Thymus (tissue), 11 donors: ENCODE measurements at regions not wholly inside any gene's neighbourhood (a gene's known extent, or its start where the extent isn't known, plus 50 kb on each side); places are given as distances from the start of the nearest gene placed in this dataset.
"Not testable (repeated sequence)": the region's sequence is repeated elsewhere in the genome, so short reads cannot be mapped to it uniquely, and the experiment has no call there.

ENCODE experiments used
- DNase-seq, 9 donors: peaks; one replicate each; pipeline ENCODE4 v3.0.0-alpha.2; 2013; ENCODE audit warnings: low spot score in 9 of 9, low read depth in 6 of 9, missing footprints in 1 of 9
- H3K27ac ChIP-seq, 2 donors: one replicate each; pipeline ENCODE4 v1.5.1; 2013; ENCODE audit warnings: control low read depth in 1 of 2, low read depth in 1 of 2, low read length in 1 of 2, mild to moderate bottlenecking in 1 of 2, moderate library complexity in 1 of 2
- H3K27me3 ChIP-seq, 2 donors: one replicate each; pipeline ENCODE4 v1.5.1; 2013; ENCODE audit warnings: low read length in 1 of 2; ENCODE audit not compliant: control insufficient read depth in 2 of 2, insufficient read depth in 1 of 2
- H3K36me3 ChIP-seq, 2 donors: one replicate each; pipeline ENCODE4 v1.5.1; 2013; ENCODE audit warnings: low read length in 1 of 2, mild to moderate bottlenecking in 1 of 2, moderate library complexity in 1 of 2; ENCODE audit not compliant: control insufficient read depth in 2 of 2, insufficient read depth in 2 of 2
- H3K4me1 ChIP-seq, 2 donors: one replicate each; pipeline ENCODE4 v1.5.1; 2013; ENCODE audit warnings: low read length in 2 of 2; ENCODE audit not compliant: control insufficient read depth in 2 of 2, insufficient read depth in 2 of 2
- H3K4me3 ChIP-seq, 2 donors: one replicate each; pipeline ENCODE4 v1.5.1; 2013; ENCODE audit warnings: low read length in 2 of 2, control low read depth in 1 of 2, mild to moderate bottlenecking in 1 of 2
- H3K9me3 ChIP-seq, 2 donors: one replicate each; pipeline ENCODE4 v1.5.1; 2013; ENCODE audit warnings: low read length in 1 of 2, mild to moderate bottlenecking in 1 of 2; ENCODE audit not compliant: control insufficient read depth in 2 of 2, insufficient read depth in 1 of 2
- WGBS: extraction: QIAGEN DNeasy Blood & Tissue Kit; methylation state at CpG from one replicate; pipeline ENCODE4 v1.1.7; 2013; 5-methylcytosine and 5-hydroxymethylcytosine counted together
- donor health status: healthy.

- no peak for DNase-seq
- Histone ChIP-seq H3K9me3 (no peaks in the 10 kb centered on the region), H3K4me3 (no peak overlapping the region), H3K27ac (no peak overlapping the region), H3K36me3 (no peaks in the 10 kb centered on the region), H3K27me3 (no peaks in the 10 kb centered on the region), H3K4me1 (no peaks in the 10 kb centered on the region)
- 76% methylated on average over 3 of the region's 3 CpGs for WGBS
Measured at GRCh38 chr4:155473420-155474095, 96.8 kb upstream of the MAP9 start.

DNA sequence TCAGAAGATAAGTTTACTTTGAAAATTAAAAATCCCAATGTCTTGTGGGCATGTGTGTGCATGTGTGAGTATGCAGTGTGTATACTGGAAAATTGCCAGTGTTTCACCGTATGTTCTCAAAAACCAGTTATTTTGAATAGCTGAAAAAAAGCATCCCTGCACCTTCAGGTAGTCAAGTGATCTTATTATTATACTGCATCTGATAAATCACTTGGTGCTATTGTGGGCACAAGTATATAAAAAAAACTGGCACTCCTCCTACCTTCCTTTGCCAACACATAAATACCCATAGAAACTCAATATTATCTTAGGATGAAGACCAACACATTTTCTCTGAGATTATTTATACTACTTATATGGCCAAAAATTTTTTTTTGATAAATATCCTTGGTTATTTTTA lies 91.5 kb upstream of the MAP9 start:
- Histone ChIP-seq H3K36me3 (no peaks in the 10 kb centered on the region), H3K4me3 (no peak overlapping the region), H3K27me3 (no peaks in the 10 kb centered on the region), H3K27ac (no peak overlapping the region), H3K4me1 (no peaks in the 10 kb centered on the region), H3K9me3 (no peaks in the 10 kb centered on the region)
- 94% methylated on average over 1 of the region's 1 CpG for WGBS
- DNase-seq = no peak

- no peak overlapping the region for H3K27ac ChIP-seq
- H3K27me3 ChIP-seq = no peaks in the 10 kb centered on the region
- 98% methylated on average over 2 of the region's 2 CpGs for WGBS
- H3K4me3 ChIP-seq = no peak overlapping the region
- H3K36me3 ChIP-seq = no peaks in the 10 kb centered on the region
- no peak for DNase-seq
- H3K4me1 ChIP-seq = no peaks in the 10 kb centered on the region
- no peaks in the 10 kb centered on the region for H3K9me3 ChIP-seq
Measured at GRCh38 chr4:155450676-155451075, 73.9 kb upstream of the MAP9 start.

DNA sequence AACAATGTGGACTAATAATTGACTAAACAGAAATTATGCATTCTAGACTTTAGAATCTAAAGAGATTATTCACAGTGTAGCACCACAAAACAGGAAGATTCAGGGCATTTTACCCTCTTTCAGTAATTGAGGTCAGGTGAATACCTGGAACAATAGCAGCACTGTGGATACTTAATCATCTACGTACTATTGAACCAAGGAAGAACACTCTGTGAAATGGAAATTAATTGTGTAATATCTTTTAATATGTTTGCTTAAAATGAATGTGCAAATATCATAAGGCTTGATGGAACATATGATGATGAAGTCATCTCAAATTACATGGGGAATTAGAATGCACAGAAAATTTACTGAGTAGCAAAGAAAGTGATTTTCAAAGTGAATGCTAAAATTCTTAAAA lies 68.5 kb upstream of the MAP9 start:
- Histone ChIP-seq H3K27me3 (no peaks in the 10 kb centered on the region), H3K4me1 (no peaks in the 10 kb centered on the region), H3K36me3 (no peaks in the 10 kb centered on the region), H3K4me3 (no peak overlapping the region), H3K9me3 (no peaks in the 10 kb centered on the region), H3K27ac (no peak overlapping the region)
- no peak for DNase-seq
- 98% methylated on average over 1 of the region's 1 CpG for WGBS

- H3K9me3 ChIP-seq = no peaks in the 10 kb centered on the region
- H3K27me3 ChIP-seq = no peaks in the 10 kb centered on the region
- DNase-seq = no peak
- no peaks in the 10 kb centered on the region for H3K4me1 ChIP-seq
- 98% methylated on average over 5 of the region's 5 CpGs for WGBS
- no peak overlapping the region for H3K27ac ChIP-seq
- H3K36me3 ChIP-seq = no peaks in the 10 kb centered on the region
- H3K4me3 ChIP-seq = no peak overlapping the region
Measured at GRCh38 chr4:155444721-155445120, 68.0 kb upstream of the MAP9 start.

- Histone ChIP-seq H3K27me3 (no peaks in the 10 kb centered on the region), H3K4me1 (no peaks in the 10 kb centered on the region), H3K4me3 (no peak overlapping the region), H3K27ac (no peak overlapping the region), H3K9me3 (no peaks in the 10 kb centered on the region), H3K36me3 (no peaks in the 10 kb centered on the region)
- WGBS = 71% methylated on average over 10 of the region's 10 CpGs
- peak; percentile 16 to 78 (median 53) for DNase-seq
Measured at GRCh38 chr4:155442267-155443105, 65.7 kb upstream of the MAP9 start.

- H3K36me3 ChIP-seq = no peaks in the 10 kb centered on the region
- no peaks in the 10 kb centered on the region for H3K4me1 ChIP-seq
- H3K27ac ChIP-seq = no peak overlapping the region
- no peak overlapping the region for H3K4me3 ChIP-seq
- 95% methylated on average over 1 of the region's 1 CpG for WGBS
- no peaks in the 10 kb centered on the region for H3K27me3 ChIP-seq
- H3K9me3 ChIP-seq = no peaks in the 10 kb centered on the region
- no peak for DNase-seq
Measured at GRCh38 chr4:155441475-155441874, 64.7 kb upstream of the MAP9 start.

DNA sequence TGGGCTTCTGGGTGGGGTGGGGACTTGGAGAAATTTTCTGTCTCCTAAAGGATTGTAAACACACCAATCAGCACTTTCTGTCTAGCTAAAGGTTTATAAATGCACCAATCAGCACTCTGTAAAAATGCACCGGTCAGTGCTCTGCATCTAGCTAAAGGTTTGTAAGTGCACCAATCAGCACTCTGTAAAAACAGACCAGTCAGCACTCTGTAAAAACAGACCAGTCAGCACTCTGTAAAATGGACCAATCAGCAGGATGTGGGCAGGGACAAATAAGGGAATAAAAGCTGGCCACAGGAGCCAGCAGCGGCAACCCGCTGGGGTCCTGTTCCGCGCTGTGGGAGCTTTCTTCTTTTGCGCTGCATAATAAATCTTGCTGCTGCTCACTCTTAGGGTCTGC lies 63.0 kb upstream of the MAP9 start:
- not testable (repeated sequence) for H3K27ac ChIP-seq, H3K27me3 ChIP-seq, H3K4me1 ChIP-seq, H3K9me3 ChIP-seq, H3K4me3 ChIP-seq, H3K36me3 ChIP-seq, DNase-seq
- 98% methylated on average over 6 of the region's 6 CpGs for WGBS

- Histone ChIP-seq H3K36me3 (no peaks in the 10 kb centered on the region), H3K27ac (no peak overlapping the region), H3K4me1 (no peaks in the 10 kb centered on the region), H3K4me3 (no peak overlapping the region), H3K27me3 (no peaks in the 10 kb centered on the region), H3K9me3 (no peaks in the 10 kb centered on the region)
- 97% methylated on average over 3 of the region's 3 CpGs for WGBS
- DNase-seq = no peak
Measured at GRCh38 chr4:155434904-155435303, 58.1 kb upstream of the MAP9 start.
